Choroid plexus epithelial cell (primary cell): ENCODE measurements at regions not wholly inside any gene's neighbourhood (a gene's known extent, or its start where the extent isn't known, plus 50 kb on each side); places are given as distances from the start of the nearest gene placed in this dataset.
A peak's percentile ranks its signal among the peaks of the same experiment; 100 is the strongest.

Experiments
- DNase-seq: peaks from one replicate; pipeline ENCODE4 v3.0.0-alpha.2; 2010; ENCODE audit warnings: low read depth
- H3K4me3 ChIP-seq: 2 replicates; pipeline ENCODE4 v1.5.1; 2011; ENCODE audit warnings: low read depth, mild to moderate bottlenecking, control low read depth, low read length, moderate library complexity
- TF ChIP-seq, protein P1 (sequence below): conservative IDR thresholded peaks from 2 replicates; pipeline ENCODE4 v1.5.1; 2011; ENCODE audit warnings: low read depth, mild to moderate bottlenecking, control low read depth, inconsistent platforms, low read length, moderate library complexity

GRCh38 chr13:31880851-31881494, 141.6 kb downstream of the RXFP2 start:
- no peak for DNase-seq
- TF ChIP-seq, protein P1, sequence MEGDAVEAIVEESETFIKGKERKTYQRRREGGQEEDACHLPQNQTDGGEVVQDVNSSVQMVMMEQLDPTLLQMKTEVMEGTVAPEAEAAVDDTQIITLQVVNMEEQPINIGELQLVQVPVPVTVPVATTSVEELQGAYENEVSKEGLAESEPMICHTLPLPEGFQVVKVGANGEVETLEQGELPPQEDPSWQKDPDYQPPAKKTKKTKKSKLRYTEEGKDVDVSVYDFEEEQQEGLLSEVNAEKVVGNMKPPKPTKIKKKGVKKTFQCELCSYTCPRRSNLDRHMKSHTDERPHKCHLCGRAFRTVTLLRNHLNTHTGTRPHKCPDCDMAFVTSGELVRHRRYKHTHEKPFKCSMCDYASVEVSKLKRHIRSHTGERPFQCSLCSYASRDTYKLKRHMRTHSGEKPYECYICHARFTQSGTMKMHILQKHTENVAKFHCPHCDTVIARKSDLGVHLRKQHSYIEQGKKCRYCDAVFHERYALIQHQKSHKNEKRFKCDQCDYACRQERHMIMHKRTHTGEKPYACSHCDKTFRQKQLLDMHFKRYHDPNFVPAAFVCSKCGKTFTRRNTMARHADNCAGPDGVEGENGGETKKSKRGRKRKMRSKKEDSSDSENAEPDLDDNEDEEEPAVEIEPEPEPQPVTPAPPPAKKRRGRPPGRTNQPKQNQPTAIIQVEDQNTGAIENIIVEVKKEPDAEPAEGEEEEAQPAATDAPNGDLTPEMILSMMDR = no peak

GRCh38 chr13:31881495-31881882, 142.2 kb downstream of the RXFP2 start:
- TF ChIP-seq, protein P1 = no peak
- DNase-seq = no peak
- no peak overlapping the region for H3K4me3 ChIP-seq

More at GRCh38 chr13:31880851-31881494, 141.6 kb downstream of the RXFP2 start:
- H3K4me3 ChIP-seq = no peak overlapping the region

GRCh38 chr13:31882794-31883193, 143.5 kb downstream of the RXFP2 start:
- TF ChIP-seq, protein P1 = no peak
- no peak overlapping the region for H3K4me3 ChIP-seq
- DNase-seq = no peak

DNA sequence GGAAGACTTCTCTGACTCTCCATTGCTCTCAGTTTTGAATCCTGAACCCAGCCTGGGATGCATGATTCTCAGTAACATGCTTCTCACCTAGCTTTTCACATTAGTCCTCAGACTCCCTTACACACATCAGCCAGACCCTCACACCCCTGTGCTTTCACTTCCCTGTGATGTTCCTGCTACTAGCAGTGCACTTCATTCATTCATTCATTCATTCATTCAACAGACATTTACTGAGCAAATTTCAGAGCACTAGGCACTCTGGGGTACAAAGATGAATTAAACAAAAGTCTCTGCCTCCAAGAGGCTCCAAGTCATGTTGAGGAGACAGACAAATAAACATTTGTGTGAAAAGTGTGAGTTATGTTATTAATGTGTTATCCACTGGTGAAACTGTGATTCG, 145.2 kb downstream of the RXFP2 start:
- DNase-seq = no peak
- TF ChIP-seq, protein P1 = no peak
- H3K4me3 ChIP-seq = no peak overlapping the region

GRCh38 chr13:31885994-31886393, 145.6 kb upstream of the FRY start:
- TF ChIP-seq, protein P1 = no peak
- peak; percentile 22 for DNase-seq
- H3K4me3 ChIP-seq = no peak overlapping the region

GRCh38 chr13:31887286-31887685, 144.3 kb upstream of the FRY start:
- TF ChIP-seq, protein P1 = no peak
- peak; percentile 74 for DNase-seq
- no peak overlapping the region for H3K4me3 ChIP-seq

DNA sequence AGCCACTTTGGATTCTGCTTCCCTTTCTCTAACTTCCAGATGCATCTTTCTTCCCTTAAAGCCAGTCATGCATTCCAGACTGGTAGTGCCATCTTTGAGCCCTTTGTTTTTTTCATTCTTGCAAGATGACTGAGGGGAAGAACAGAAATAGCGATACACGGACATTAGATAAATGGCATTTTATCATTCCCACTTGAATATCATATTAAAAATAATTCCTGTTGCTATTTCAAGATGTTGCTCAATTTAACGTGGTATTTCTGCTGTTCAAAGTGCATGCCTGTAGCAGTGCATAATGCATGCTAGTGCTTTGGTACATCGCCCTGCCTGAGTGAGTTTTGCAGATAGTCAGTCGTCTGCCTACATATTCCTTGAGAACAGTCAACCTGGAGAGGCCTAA, 140.6 kb upstream of the FRY start:
- H3K4me3 ChIP-seq = no peak overlapping the region
- no peak for DNase-seq
- TF ChIP-seq, protein P1 = no peak
